HG02852 (cell line): ENCODE measurements at regions not wholly inside any gene's neighbourhood (a gene's known extent, or its start where the extent isn't known, plus 50 kb on each side); places are given as distances from the start of the nearest gene placed in this dataset.

Experiments
- ATAC-seq: cut with Tn5 transposase; IDR thresholded peaks from one replicate; pipeline ENCODE4 v1.9.1; 2021; ENCODE audit warnings: mild to moderate bottlenecking, moderate library complexity; ENCODE audit not compliant: unreplicated experiment

DNA sequence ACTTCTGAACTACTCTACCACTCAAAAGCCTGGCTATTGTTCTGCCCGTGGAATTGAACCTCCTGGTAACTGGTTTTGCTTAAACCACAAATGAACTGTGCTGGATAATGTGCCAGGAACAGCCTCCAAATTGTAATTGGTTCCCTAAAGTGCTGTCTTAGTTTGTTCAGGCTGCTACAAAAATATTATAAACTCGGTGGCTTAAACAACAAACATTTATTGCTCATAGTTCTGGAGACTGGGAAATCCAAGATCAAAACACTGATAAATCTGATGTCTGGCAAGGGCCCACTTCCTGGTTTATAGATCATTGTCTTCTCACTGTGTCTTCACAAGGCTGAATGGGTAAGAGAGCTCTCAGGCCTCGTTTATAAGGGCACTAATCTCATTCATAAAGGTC, 149.2 kb upstream of the NCKAP5 start:
- ATAC-seq: no peak

DNA sequence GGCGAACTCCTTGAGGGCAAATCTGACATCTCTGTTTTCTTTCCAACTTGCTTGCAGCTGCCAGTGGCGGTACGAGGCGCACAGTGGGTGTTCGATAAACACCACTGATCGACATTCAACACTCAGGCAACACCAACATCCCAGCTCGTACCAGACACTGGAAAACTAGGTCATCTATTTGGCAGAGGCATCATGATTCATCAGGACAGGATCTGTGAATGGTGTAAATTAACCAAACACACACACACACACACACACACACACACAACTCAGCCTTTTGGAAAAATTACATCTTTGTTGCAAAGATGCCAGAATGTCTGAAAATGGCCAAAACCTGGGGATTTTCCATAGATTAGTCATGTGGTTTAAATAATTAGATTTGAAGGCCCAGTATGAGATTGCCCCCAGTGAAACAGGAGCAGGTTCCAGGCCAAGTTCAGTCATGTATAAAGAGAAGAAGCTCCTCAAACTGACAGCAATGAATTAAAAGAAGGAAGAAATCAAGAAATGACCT, 150.5 kb upstream of the NCKAP5 start:
- no peak for ATAC-seq

DNA sequence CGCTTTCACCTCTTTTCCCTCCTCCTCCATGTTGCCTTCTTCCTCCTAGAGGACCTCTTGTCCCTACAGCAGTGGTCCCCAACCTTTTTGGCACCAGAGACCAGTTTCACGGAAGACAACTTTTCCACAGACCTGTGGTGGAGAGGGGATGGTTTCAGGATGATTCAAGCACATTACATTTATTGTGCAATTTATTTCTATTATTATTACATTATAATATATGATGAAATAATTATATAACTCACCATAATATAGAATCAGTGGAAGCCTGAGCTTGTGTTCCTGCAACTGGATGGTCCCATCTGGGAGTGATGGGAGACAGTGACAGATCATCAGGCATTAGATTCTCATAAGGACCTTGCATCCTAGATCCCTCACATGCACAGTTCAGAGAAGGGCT, 152.2 kb upstream of the NCKAP5 start:
- ATAC-seq: no peak

DNA sequence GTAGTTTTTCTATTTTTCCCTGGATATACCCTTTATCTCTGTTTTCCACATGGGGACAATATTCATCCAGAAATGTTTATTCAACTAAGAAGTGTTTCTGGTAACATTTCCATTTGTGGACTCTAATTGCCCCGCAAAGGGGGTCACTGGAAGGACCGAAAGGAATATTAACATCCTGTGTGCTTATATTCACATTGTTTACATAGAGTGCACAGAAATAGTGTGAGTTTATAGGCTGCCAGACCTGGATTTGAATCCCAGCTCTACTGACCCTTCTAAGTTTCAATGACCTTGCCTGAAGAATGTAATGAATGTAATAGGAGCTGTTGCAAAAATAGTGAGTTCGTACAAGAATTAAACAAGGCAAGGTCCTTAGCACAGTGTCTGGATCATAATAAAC, 152.9 kb upstream of the NCKAP5 start:
- ATAC-seq: no peak

DNA sequence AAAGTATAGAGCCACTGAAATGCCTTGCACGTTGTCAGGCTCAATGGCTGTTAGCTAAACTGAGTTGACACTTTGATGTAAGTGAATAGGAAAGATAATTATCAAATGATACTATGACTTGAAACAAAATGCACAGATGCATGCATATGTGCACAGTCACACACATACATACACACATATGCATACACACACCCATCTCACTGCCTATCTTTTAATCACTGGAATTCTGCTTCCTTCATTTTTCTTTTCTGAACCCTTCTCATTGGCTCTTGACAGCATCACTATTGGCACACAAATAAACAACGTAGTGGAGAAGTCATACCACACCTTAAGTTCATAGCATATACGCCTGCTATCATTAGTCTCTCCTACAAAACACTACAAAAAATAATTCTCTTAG, 154.9 kb upstream of the NCKAP5 start:
- no peak for ATAC-seq

DNA sequence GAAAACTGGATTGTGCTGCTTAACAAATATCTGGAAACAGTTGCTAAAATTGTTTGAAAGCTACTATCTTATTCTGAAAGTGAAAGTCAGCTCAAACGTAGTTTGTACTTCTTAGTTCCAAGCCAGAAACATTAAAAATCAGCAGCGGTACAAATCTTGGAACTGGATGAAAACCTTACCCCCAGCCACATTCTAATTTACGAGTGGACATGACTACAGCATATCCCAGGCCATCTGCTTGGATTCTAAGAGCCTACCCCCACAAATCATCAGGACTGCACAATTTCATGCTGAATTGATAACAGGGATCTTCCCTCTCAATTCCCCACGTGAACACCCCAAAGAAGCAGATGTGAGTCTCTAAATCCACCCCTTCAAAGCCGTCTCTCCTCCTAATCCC, 158.7 kb upstream of the NCKAP5 start:
- no peak for ATAC-seq

DNA sequence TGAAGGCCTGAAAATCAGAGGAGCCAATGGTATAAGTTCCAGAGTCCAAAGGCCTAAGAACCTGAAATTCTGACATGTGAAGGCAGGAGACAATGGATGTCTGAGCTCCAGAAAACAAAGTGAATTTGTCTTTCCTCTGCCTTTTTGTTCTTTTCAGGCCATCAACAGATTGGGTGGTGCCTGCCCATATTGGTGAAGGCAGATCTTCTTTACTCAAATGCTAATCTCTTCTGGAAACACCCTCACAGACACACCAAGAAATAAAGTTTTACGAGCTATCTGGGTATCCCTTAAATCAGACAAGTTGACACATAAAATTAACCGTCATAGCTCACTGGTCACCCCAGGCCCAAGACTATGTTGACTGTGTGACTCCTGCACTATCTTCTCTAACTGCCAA, 163.8 kb upstream of the NCKAP5 start:
- ATAC-seq: no peak

DNA sequence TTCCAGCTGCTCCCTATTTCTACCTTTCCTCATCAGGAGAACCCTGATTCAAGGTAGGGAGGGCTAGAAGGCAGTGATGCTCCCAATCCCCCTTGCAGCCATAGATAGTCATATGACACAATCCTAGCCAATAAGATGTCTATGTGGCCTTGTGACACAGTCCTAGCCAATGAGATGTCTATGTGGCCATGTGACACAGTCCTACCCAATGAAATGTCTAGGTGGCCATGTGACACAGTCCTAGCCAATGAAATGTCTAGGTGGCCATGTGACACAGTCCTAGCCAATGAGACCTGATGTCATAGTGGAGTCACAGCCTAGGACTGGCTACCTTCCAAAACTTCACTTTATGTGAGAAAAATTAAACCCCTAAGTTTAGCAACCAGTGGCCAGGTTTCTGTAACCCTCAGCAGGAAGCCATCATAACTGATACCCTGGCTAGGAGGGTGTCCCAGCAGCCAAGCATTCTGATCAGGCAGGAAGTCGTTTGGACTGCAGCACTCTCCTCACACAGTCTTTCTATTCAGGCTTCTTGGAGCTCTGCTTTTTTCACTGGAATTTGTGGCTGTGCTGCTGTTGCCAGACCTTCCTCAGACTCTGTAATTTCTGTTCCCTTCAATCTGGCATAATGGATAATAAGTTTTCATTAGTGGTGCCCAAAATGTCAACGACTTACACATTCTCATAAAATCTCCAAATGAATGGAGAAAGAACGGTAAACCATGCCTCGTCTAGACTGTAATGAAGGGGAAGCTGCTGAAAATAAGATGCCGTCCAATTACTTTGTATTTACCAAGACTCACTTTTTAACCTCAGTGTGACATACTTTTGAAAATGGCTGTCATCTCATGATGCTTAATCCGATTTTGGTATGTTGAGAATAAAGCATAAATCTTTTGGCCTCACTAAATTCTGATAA, 165.0 kb upstream of the NCKAP5 start:
- no peak for ATAC-seq

DNA sequence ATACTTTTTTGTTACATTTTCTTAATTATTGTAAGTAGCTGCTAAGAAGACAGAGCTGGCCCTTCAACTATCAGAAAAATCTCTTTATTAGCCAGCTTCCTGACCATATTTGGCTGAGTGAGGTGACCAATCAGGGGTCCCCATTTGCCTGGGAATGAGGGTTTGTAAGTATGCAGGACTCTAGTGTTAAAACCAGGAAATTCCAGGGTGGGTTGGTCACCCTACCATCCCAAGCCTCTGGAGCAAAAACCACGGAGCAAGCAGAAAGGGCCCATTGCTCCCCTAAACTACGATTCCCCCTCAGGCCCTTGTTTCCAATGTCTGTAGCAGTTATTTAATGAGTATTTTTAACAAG, 165.6 kb upstream of the NCKAP5 start:
- ATAC-seq: no peak

DNA sequence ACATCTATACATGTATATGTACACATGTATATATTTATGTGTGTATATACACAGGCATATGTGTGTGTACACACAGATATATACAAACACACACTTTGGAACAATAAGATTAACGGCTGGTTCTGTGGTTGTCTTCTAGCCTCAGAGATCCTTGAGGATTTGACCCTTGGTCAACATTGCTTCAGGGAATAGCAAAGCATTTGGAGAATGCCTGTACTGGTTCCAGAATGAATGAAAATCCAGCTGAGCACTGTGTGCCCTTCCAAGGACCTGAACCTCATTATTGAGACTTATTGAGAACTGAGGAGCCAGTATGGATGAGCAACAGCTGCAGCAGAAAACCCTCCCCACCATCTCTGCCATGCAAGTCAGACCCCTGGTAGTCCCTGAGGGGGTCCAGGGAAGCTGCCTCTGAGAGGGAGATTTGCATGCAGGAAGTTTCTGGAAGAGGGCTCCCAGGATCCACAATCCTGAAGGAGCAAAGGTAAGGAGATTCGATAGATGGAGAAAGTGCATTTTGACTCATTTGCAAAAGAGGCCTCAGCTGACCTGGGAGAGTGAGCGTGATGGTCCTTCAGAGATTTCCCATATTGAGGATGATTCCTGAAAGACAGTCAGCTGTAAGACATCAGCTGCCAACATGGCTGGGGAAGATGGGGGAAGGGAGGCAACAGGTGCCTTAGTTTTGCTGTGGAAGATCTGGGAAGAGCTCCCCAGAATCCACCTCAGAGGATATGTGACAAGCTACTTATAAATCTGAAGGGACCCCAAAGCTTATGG, 166.6 kb upstream of the NCKAP5 start:
- no peak for ATAC-seq

DNA sequence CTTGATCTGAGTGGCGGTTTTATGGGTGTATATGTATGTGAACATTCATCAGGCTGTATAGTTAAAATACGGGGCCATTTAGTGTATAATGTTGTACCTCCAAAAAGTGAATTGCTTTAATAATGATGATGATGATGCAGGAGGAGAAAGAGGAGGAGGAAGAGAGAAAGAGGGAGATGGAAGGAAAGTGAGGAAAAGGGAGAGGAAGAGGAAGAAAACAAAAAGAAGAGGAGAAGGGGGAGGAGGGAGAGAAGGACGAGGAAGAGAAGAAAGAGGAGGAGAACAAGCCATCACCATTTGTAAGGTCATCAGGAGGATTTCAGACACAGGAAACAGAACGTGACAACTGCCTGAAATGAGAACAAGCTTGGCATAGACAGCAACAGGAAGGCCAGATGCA, 168.4 kb upstream of the NCKAP5 start:
- ATAC-seq: no peak

DNA sequence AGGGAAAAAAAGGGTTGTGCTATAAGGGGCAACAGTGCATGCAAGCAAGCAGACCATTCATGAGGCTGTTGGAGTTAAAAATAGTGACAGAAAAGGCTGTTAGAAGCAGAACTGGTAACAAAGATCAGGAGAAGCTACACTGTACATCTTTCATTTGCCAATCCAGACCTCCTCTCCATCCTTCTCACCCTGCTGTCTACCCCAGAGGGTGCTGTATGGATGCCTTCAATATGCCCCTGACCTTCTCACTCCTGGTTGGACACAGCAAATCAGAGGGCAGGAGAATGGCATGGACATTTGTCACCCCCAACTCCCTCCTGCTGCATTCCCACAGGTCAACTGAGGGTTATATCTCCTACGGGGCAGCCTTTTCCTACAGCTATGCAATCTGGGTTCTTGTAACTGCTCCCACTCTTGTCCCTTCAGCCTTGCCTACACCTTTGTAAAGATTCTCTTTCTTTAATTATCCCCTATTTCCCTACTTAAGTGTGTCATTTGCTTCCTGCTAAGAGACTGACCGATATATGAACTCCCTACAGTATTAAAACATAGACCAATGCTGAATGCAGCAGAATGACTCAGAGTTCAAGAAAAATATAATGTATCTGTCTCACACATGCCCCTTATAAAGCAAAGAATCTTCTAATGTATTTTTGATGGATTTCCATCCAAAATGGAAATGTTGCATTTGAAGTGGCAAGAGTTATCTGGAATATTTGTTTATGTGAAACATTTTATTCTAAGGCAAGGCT, 169.2 kb upstream of the NCKAP5 start:
- no peak for ATAC-seq

DNA sequence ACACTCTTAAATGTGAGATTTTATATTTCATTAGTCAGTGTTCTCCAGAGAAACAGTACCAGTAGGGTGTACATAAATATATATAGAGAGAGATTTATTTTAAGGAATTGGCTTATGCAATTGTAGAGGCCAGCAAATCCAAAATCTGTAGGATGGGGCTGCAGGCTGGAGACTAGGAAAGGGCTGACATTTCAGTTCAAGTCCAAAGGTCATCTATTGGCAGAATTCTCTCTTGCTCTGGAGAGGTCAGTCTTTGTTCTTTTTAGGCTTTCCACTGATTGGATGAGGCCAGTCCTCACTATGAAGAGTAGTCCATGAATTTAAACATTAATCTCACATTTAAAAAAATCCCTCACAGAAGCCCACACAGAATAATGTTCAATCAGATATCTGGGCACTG, 170.8 kb upstream of the NCKAP5 start:
- no peak for ATAC-seq

DNA sequence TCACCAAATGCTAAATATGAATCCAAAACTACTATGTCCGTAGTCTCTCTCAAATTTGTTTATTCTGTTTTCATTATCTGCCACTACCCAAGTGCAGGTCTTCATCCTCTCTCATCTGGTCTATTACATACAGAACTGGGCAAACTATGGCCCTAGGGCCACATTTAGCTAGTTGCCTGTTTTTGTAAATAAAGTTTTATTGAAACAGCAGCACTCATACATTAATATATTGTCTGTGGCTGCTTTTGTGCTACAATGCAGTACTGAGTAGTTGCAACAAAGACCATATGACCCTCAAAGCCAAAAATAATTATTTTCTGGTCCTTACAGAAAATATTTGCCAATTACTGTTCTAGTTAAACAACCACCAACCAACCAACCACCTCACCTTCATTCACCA, 172.2 kb upstream of the NCKAP5 start:
- no peak for ATAC-seq

DNA sequence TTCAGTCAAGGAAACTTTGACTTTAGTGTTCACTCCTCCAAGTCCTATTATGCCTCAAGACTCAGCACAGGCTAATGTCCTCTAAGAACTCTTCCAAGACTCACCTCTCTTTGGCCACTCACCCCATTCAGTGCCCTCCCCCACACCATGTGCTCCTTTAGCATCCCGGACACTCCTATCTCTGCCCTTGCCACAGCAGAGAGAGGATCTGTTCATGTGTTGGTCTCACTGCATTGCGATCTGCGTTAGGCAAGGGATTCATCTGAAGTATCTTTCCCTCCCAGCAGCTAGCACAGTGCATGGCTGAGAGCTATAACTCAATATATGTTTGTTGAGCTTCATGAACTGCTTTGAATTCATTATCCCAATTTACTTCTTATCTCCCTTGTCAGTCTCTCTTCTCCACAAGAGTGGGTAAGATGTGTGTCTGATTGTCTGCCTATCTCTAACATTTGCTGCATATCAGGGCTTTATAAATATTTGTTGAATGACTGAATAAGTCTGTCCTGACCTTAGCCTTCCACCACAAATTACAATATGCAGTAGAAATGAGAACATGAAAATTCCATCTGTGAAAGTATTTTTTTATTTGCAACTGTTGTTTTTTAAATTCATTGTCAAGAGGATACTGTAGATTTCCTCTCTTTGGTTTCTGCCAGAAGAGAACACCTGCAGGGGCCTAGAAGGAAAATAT, 179.9 kb upstream of the NCKAP5 start:
- no peak for ATAC-seq

DNA sequence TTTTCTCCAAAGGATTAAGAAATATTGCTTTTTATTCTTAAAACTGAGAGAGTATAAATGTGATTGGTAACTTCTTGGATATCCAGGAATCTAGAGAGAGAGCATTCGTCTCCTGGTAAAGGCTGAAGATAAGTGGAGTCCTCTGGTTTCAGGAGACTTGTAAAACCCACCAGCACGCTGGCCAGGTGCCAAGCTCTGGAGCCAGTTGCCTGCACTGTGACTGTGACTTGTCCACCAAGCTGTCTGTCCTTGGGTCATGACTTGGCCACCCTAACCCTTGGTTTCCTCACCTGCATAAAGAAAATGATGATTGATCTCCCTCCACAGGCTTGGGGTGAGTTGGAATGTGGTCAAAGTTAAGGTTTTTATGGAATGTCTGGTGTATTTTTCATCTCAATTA, 185.4 kb upstream of the NCKAP5 start:
- no peak for ATAC-seq

DNA sequence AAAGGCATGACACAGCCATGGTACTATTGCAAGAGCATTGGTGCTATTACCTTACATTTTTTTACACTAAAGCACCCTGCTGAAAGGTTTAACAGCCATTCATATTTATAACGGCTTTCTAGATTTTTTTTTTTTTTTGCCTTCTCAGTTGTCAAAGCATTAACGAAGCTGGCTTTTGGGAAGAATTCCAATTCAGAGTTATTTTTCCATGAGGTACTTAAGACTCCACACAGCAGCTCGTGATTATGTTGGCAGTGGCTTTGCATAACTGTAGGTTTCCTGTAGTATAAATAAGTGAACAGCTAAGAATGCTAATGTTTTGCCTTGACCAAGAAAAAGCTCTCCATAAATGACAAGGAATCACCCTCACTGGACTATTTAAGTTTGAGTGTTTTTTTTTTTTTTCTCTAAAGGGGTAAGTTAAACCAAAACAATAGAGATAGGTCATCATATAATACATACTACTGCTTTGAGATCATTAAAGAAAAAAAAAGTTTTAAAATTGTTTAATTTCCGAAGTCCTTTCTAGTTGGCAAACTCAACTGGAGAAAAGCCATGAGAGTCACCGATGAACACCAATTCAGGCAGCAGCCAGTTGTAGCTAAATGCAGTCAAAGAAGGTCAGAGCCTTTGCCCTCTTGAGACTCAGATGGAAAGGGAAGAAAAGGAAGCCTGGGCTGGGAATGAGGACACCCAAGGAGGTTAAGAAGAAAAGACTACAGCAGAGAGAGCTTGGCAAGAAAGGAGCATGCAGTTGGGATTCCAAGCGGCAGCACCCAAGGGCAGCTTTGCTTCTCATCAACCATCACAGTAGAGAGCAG, 187.4 kb upstream of the NCKAP5 start:
- no peak for ATAC-seq

DNA sequence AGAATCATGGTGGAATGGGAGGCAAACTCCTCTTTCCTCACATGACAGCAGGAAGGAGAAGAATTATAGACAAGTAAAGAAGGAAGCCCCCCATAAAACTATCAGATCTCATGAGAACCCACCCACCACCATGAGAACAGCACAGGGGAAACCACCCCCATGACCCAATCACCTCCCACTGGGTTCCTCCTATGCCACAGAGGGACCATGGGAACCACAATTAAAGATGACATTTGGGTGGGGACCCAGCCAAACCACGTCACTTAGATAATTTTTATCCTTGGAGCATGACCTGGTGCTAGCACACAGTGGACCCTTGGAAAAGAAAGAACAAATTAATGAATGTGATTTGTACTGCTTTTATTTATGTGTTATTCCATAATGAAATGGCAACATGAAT, 188.6 kb upstream of the NCKAP5 start:
- no peak for ATAC-seq

DNA sequence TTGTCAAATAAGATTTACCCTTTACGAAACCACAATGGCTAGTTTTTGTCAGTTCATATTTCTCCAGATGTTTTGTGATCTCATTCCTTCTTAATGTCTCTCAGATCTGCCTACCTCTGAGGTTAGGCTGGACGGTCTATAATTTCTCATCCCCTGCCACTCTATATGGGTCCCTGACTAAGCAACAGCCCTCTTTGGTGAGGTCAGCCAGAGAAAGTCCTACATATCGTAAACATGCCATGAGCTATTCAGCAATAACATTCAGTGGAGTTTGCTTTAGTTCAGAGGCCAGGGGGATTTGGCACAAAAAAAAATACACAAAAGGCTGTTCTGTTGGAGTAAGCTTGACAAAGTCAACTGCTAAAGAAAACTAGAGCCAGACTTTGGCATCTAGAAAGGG, 192.1 kb upstream of the NCKAP5 start:
- no peak for ATAC-seq

DNA sequence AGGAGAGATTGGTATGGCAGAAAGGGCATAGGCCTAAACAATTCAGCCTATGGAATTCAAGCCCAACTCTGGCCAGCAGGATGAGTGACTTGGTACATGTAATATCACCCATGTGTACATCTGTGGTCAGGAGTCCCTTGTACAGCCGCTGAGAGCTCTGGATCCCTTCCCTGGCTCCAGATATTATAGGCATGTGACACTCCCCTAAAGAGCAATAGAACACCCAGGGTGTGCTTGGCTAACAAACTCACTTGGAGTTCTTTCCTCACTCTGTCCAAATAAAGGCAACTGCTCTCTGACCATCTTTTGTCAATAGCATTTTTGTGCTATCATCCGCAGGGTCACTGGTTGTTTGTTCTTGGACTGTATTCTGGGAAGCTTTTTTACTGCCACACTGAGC, 197.4 kb upstream of the NCKAP5 start:
- no peak for ATAC-seq
